ENCODE measurements at regions not wholly inside any gene's neighbourhood (a gene's known extent, or its start where the extent isn't known, plus 50 kb on each side); places are given as distances from the start of the nearest gene placed in this dataset.

DNA sequence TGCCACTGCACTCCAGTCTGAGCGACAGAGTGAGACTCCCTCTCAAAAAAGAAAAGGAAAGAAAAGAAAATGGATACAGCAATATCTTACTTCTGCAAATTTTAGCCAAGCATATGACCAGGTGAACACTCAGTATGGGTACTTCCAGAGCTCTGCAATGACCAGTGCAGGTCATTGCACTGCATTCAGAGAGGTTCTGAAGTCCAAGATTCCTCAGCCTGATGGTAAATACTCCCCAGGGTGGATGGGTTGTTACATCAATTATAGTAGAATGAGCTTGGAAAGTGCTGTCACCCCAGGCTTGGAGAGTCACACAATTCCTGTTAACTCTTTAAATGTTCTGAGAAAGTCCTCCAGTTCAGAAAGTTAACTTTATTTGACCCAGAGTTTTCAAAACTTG lies 103.7 kb downstream of the RPLP1 start:
- TF ChIP-seq, protein P1, sequence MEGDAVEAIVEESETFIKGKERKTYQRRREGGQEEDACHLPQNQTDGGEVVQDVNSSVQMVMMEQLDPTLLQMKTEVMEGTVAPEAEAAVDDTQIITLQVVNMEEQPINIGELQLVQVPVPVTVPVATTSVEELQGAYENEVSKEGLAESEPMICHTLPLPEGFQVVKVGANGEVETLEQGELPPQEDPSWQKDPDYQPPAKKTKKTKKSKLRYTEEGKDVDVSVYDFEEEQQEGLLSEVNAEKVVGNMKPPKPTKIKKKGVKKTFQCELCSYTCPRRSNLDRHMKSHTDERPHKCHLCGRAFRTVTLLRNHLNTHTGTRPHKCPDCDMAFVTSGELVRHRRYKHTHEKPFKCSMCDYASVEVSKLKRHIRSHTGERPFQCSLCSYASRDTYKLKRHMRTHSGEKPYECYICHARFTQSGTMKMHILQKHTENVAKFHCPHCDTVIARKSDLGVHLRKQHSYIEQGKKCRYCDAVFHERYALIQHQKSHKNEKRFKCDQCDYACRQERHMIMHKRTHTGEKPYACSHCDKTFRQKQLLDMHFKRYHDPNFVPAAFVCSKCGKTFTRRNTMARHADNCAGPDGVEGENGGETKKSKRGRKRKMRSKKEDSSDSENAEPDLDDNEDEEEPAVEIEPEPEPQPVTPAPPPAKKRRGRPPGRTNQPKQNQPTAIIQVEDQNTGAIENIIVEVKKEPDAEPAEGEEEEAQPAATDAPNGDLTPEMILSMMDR (IDR thresholded peaks at IDR 0.05) = no peak
- TF ChIP-seq, protein P2, sequence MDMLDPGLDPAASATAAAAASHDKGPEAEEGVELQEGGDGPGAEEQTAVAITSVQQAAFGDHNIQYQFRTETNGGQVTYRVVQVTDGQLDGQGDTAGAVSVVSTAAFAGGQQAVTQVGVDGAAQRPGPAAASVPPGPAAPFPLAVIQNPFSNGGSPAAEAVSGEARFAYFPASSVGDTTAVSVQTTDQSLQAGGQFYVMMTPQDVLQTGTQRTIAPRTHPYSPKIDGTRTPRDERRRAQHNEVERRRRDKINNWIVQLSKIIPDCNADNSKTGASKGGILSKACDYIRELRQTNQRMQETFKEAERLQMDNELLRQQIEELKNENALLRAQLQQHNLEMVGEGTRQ (IDR thresholded peaks at IDR 0.05; ENCODE audit: borderline replicate concordance, low read depth, low read length) = no peak

All from SK-N-SH (cell line).